GM19452 (cell line): ENCODE measurements at regions not wholly inside any gene's neighbourhood (a gene's known extent, or its start where the extent isn't known, plus 50 kb on each side); places are given as distances from the start of the nearest gene placed in this dataset.
"Not testable (repeated sequence)": the region's sequence is repeated elsewhere in the genome, so short reads cannot be mapped to it uniquely, and the experiment has no call there.

ENCODE experiments used
- ATAC-seq: cut with Tn5 transposase; IDR thresholded peaks from one replicate; pipeline ENCODE4 v1.9.1; 2021; ENCODE audit not compliant: unreplicated experiment

DNA sequence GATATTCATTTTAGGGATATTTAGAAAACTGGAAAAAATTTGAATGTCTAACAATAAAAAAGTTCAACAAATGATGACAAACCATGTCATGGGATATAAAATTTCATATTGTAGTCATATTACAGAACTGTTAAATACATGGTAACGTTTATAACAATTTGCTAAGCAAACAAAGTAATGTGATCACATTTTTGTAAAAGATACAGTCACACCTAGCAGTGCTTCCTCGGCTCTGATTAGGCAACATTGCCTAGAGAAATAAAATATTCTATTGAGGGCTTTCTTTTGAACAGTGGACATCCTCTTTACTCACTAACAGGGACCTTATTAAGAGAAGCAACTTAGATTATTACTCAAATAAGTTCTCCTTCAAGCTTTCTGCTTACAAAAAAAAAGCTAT lies 605.5 kb downstream of the GATA3 start:
- no peak for ATAC-seq

DNA sequence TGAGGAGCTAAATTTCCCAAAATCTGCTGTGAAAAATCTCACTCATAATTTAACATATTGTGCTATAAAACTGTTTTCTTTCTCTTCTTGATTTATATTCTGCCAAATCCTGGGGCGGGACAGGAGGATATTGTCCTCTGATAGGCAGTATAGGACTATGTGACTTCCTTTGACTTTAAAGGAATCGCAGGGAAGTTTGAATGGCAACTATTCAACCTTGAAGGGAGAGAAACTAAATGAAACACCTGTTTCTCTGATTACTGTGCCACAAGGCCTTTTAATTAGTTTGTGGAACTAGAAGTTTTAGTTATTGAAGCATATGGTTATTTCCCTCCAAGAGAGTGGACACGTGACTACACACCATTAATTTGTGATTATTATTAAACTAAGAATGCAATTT lies 607.4 kb downstream of the GATA3 start:
- no peak for ATAC-seq

DNA sequence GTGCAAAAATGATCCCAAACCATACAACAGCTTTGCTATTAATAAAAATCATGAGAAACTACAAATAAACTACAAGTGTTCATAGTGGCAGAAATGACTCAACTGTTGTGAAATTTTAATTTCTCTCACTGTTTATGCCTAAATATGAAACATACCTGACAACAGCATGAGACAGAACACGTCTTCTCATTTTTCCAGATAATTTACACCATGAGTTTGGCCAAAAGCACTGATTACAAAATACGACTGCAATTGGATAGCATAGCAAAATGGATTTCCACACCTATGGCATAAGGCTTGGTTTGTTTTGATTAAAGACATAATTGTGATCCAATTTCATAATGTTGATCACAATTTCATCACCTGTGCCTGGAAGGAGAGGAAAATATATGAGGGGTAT lies 608.6 kb downstream of the GATA3 start:
- ATAC-seq, result no peak

DNA sequence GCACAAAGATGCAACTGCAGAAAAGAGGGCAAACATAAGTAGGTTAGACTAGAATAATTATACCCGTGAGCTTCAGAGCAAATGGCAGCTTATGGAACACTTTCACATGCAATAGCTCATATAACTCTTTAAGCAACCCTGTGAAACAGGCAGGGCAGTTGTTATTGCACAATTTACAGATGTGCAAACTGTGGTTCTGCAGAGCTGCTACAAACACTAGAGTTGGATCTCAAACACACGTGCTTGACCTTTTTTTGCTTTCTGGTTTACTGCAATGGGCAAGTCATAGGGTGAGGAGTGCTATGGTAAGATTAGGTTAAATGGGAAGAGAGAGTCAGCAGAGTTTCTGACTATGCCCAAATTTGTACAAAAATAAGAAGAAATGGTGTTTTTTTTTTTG lies 610.8 kb downstream of the GATA3 start:
- no peak for ATAC-seq

DNA sequence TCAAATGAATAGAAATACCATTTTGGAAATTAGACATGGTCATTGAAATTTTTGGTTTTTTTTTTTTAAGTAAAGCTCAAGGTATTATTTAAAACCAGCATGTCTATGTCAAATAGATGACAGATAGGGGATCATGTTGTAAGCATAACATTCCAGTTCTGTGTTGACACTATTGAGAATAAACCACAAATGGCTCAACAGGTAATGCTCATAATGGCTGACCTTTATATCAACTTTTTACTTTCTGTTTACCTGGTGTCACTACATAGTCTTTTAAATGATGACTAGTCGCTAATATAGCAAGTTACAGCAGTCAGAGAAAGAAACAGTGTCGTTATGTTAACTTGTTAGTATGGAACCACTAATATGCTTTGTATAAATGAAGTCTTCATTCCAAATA lies 616.0 kb downstream of the GATA3 start:
- ATAC-seq, result no peak

DNA sequence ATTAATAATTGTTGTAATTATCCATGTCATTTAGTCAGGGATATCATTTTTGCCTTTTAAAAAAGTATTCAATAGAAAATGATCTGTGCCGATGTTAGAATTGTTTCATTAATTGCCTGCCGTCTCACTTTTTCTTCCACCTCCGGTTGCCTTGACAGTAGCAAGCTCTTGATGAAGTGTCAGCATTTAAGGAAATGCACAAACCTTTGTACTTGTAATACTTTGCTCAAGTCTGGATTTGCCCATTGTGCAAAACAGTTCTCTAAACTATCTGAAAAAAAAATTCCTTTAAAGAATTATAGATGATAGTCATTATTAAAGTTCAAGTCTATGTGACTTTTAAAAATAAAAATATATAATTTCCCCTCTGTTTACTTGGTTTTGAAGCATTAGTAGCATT lies 619.7 kb downstream of the GATA3 start:
- ATAC-seq, result no peak

DNA sequence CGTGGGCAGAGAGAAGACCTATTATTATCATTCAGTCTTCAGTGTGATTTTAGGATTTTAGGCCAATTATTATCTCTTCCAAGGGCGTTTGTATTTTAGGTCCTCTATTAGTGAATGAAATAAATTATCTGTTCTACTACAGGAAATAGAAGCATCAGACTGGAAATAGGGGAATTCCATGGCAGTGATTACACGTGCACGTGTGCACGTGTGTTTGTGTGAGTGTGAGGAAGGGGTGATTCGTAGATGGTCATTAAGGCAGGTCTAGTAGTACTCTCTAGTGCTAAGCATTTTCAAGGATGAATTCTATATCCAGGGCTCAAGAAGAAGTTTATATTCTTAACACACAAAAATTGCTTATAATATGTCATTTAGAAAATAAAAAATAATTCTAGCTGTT lies 623.2 kb downstream of the GATA3 start:
- ATAC-seq, result no peak

DNA sequence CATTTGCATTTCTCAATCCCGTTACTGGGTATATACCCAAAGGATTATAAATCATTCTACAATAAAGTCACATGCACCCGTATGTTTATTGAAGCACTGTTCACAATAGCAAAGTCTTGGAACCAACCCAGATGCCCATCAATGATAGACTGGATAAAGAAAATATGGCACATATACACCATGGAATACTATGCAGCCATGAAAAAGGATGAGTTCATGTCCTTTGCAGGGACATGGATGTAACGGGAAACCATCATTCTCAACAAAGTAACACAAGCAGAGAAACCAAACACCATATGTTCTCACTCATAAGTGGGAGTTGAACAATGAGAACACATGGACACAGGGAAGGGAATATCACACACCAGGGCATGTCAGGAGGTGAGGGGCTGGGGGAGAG lies 630.4 kb downstream of the GATA3 start:
- ATAC-seq, result not testable (repeated sequence)

DNA sequence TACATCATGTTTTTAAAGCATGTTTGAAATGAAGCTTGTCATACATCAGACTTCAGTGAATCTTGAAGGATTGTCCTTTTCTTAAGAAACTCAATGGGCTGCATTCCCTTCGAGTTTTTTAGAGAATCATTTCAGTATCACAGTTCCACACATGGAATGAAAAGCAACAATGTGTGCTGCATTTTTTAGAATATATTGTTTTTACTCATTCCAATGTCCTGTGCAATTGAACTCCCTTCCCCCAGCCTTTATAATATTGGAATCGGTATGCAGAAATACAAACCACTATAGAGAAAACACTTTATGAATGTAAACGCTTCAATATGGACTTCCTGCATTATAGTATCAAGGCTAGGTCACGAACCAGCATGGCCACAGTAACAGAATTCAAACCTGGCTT lies 634.4 kb downstream of the GATA3 start:
- ATAC-seq, result no peak

DNA sequence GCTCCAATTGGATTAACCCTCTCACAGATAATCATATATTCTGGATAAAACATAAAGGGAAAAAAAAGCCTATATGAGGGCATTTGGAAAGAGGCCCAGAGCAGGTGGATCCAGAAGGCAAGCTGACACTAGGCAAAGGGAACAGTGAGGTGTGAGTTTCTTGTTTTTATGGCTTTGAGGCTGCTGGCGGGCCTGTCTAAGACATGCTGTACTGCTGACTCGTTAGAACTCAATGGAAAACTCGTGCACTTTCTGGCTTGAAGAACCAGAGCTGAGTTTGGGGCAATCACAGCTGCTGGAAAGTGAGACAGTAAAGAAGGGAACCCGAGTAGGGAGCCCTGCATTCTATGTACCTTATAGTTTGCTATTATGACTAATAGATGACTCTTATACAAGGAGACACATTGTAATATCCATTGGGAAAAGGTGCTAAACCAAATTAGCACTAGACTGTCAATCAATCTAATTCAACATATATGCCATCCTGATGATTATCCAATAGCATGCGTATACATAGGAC lies 637.1 kb downstream of the GATA3 start:
- ATAC-seq, result no peak

DNA sequence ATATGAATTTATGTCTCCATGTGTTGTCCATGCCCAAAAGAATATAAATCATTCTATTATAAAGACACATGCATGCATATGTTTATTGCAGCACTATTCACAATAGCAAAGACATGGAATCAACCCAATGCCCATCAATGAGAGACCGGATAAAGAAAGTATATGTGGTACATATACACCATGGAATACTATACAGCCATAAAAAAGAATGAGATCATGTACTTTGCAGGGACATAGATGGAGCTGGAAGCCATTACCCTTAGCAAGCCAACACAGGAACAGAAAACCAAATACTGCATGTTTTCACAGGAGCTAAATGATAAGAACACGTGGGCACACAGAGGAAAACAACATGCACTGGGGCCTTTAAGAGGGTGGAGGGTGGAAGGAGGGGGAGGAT lies 639.1 kb downstream of the GATA3 start:
- ATAC-seq, result not testable (repeated sequence)

DNA sequence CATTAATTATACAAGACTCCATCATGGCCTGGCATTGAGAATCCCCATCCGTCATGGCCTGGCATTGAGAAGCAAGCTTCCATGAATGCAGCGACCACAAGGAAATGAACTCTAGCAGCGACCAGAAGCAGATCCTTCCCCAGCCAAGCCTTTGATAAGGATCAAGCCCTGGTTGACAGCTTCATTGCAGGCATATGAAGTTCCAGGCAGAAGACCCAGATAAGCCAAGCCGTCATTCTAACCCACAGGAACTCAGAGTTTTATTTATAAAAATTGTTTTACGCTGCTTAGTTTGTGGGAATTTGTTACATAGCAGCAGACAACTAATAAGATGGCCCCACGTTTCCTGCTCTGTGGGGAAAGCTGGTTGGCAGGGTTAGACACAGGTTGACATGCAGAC lies 642.3 kb downstream of the GATA3 start:
- no peak for ATAC-seq

DNA sequence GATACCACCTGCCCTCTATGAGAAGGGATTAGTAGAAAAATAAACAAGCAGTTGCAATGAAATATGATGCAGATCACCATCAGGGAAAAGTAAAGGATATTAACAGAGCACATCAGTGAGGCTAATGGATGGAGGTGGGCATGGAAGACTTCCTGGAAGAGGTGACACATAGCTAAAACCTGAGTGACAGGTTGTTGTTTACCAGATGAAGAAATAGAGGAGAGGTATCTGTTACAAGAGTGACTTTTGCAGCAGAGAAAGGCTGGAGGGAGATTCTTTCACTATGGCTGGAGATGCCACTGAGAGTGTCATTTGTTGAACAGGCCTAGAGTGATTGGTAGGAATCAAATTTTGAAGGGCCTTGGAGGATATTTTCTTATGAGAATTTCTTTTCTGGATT lies 646.2 kb downstream of the GATA3 start:
- ATAC-seq, result no peak

DNA sequence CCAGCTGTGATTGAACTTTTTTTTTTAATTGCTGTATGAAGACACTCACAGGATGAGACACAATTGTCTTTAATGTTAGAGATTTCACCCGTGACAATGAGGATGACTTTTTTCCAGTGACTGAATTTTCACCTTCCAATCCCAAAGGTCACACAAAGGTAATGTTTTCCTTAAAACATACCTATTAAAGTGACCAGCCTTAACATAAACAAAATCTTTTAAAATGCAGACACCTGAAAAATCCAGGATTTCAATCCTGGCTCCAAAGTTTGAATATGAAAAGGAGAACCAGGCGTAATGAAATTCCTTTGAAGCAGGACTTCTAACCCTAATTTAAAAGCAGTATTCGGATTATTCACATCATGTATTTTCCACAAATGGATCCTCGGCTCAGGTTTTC lies 647.7 kb downstream of the GATA3 start:
- ATAC-seq, result no peak

DNA sequence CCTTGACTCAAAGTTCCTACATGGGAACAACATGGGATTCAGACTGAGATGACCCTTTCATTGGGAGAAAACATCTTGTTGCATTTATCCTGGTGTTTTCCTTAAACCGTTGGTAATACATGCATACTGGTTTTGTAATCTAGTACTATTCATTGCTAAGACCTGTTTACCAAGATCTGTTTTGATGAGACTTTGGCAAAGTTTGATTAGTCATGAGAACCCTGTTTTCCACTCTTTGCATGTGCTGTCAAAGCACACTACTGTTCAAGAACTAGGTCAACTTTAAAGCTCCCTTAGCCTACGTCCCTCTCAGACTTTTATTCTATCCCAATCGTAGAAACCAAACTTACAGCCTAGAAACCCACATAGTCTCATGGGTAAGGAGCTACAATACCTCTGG lies 650.9 kb downstream of the GATA3 start:
- ATAC-seq, result no peak

DNA sequence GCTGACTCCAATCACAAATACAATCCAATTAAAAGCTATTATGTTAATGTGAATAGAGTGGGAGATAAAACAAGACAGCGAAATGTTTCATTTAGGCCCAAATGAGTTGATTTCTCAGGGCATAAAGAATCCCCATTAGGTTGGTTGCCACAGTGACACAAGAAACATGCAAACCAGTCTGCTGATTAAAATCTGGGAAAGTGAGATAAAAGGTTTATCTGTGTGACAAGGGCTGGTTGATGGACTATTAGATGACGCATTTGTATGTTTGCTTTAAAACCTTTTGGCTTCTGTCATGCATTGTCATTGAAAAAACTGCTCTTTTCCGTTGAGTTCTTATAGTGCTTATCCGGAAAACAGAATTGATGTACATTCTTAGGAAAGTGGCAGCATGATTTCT lies 658.2 kb downstream of the GATA3 start:
- ATAC-seq, result no peak

DNA sequence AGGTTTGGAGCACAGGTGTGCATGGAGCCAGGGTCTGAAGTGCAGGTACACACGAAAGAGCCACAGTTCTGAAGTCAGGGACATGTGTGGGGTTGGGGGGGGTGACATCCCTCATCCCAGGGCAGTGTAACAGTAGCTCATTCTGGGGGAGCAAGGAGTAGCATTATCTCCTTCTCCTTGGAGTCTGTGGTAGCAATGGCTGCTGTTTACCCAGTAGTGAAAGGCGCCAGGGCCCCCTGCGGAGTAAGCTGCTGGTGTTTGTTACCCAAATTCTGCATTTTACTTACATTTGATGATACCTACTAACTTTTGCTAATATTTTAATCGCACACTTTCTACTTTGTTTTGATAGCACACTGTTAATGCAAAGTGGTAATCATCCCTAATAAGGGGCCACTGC lies 665.5 kb downstream of the GATA3 start:
- ATAC-seq, result no peak

DNA sequence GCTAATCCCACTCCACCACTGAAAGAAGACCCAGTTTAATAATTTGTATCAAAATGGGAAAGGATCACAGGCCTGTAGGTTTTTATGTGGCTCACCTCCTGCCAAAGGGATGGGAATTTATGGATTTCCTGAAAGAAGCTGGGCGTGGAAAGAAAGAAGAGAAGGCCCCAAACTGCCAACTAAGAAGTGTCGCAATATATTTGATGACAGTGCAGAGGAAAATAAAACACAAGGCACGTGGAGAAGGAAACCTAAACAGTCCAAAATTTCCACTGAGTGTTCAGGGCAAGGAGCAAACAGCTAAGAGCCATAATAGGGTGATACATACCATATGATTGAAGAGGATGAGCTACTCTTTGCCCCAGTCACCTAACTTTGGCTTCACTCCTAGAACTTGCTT lies 667.2 kb downstream of the GATA3 start:
- no peak for ATAC-seq

DNA sequence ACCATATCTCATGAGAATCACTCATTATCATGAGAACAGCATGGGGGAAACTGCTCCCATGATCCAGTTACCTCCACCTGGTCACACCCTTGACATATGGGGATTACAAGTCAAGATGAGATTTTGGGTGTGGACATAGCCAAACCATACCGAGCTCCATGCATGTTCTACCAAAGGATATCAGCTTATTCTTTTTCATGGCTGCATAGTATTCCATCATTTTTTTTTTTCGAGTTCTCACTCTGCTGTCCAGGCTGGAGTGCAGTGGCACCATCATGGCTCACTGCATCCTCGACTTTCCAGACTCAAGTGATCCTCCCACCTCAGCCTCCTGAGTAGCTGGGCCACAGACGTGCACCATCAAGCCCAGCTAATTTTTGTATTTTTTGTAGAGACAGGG lies 668.3 kb downstream of the GATA3 start:
- no peak for ATAC-seq

DNA sequence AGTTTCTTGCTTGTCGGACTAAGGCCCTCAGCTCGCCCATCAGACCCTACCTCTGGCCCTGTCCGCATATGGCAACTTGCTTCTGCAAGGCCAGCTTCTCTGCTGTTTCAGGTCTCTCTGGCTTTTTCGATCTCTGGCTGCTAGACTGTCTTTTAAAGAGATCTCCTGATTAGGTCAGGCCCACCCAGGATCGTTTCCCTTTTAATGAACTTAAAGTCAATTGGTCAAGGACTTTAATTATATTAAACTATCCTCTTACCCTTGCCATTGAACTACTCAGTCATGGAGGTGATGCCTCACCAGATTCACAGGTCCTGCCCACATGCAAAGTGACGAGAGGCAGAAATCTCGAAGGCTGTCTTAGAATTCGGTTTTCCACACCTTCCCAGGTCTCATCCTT lies 670.9 kb downstream of the GATA3 start:
- no peak for ATAC-seq

DNA sequence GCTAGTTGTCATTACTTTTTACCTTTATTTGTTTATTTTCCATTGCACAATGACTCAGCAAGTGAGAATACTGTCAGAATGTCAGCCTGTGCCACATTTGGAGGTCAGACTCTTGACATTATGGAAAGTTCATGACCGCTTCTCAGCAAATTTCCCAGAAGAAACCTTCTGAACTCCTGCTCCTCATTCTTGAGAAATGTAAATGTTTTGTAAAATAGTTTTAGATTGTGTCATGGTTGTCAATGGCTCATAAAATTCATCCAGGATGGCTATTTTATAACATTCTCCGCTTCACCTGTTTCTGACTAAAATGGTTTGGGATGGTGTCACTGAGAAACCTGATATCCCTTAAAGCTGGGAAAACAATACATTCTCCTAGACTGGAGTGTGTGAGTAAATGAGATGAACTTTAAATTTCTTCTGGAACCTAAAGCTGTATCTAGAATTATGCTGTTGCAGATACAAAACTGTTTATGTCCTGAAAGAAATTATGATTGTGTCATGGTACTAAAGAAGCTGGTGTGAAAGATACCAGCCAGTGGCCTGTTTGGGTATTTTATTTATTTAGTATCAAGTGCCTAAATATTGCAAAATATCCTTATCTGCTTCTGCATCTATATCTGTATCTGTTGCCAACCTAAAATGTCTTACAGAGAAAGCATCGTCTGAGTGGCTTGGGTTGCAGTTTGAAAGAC lies 671.7 kb downstream of the GATA3 start:
- no peak for ATAC-seq

DNA sequence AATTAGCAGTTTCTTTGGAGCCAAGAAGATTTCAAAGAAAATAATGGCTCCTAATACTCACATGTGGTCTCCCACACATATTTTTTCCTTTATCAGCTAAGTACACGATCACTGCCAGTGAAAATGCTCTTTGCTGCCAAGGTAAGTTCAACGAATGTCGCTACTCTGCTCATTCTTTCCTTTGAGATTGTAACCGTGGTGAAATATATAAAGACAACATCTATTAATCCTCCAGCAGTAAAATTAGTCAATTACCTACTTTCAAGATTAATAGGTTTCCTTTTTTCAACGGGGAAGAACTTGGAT lies 672.2 kb downstream of the GATA3 start:
- no peak for ATAC-seq
